Activated CD8-positive, alpha-beta memory T cell treated with anti-CD3 and anti-CD28 coated beads for 36 hours (primary cell): ENCODE measurements at regions not wholly inside any gene's neighbourhood (a gene's known extent, or its start where the extent isn't known, plus 50 kb on each side); places are given as distances from the start of the nearest gene placed in this dataset.

ENCODE experiments used
- CTCF ChIA-PET: fragments of 350-600 bp; sonication (Branson Sonifier 250); formaldehyde crosslinking; loops from one replicate; lab custom pipeline; 2021; ENCODE audit warnings: antibody characterized with exemption; lab: Charles Lee
- POLR2A ChIA-PET: fragments of 350-600 bp; sonication (Branson Sonifier 250); formaldehyde crosslinking; loops from one replicate; lab custom pipeline; 2021; ENCODE audit warnings: antibody characterized with exemption; lab: Charles Lee

DNA sequence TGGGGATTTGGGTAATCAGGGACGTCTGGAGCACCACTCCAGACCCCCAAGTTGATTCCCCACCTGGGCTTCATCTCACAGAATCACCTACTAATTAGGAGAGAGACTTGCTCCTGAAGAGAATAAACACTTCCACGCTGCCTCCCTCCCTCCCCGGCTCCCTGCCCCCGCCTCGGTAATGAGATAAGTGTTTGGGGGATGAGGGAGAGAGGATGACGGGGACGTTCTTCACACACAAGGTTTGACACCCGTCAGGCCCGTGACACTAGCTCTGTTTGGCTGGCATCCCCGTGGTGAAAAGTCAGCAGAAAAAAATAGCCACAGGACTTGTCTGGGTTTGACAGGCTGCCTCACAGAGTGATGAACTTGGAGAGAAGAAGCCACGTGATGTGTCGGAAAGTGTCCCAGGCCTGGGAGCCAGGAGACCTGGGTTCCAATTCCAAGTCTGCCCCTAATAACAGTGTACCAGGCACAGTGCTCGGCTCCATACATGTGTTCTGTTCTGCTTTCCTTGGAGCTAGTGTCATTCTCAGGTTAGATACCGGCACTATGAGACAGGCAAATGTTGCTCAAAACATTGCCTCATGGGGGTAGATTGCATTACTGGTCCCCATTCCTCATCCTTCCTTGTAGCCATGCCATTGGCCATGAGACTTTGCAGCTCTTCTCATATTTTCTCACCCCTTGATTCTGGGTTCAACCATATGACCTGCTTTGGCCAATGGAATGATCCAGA lies 578.0 kb downstream of the BCOR start:
- ChIA-PET POLR2A (no interaction called here), CTCF (no interaction called here)

DNA sequence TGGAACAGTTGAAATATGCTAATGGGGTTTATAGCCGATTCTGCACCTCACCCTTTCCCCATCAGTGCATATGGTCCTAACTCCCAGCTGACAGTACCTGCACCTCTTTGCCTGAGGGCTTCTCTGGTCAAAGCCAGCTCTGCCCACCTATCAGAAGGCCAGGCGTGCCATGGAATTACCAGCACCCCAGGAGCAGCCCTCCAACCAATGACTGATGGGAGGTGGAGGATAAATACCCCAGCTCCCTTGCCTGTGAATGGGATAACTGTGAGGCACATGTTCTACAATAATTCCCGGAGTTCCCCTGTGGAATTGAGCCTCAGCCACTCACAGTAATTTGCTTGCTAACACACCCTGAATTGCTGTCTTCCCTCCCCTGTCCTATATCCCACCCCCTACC lies 572.0 kb downstream of the BCOR start:
- CTCF ChIA-PET, result no interaction called here
- POLR2A ChIA-PET, result no interaction called here

DNA sequence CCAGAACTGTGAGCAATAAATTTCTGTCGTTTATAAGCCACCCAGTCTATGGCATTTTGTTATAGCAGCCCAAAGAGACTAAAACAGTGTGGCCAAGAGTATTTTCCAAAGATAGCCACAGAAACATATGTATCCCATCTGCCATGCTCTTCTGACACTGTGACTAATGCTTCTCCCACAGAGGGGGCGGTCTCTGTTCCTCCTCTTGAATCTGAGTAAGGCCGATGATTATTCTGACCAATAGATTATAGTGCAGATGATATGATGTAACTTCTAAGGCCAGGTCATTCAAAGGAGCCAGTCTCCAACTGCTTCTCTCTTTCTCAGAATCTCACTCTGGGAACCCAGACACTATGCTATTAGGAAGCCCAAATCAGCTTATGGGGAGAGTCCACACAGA lies 570.7 kb downstream of the BCOR start:
- POLR2A ChIA-PET, result no interaction called here
- CTCF ChIA-PET, result no interaction called here

DNA sequence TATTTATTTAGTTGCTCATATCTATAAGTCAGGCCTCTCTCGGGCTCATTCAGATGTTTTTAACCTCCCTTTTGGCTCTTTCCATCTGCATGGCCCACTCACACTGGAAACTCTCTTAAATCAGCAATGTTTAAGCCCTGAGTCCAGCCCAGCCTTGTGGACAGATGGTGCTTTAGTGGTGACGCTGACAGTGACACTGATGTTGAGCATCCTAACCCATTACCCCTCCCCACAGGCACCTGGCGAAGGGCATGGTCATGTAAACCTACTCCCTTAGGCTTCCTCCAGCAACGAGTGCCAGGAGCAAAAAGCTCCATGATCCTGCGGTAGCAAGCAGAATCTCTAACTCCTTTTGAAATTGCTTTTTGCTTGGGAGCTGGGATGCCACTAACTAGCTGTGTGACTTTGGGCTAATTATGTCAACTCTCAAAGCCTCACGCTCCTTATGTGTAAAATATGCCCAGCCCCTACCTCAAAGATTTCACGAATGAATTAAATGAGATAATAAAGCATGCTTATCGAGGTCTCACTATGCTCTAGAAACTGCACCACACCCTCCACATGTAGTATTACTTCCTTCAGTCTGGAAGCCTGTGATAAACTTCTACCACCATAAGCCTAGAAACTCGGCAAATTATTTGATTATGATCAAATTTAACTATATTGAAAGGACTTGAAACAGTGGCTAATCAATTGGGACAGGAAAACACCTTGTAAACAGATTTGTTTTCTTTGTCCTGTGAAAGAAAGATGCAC lies 569.4 kb downstream of the BCOR start:
- CTCF ChIA-PET, result no interaction called here
- POLR2A ChIA-PET, result no interaction called here

DNA sequence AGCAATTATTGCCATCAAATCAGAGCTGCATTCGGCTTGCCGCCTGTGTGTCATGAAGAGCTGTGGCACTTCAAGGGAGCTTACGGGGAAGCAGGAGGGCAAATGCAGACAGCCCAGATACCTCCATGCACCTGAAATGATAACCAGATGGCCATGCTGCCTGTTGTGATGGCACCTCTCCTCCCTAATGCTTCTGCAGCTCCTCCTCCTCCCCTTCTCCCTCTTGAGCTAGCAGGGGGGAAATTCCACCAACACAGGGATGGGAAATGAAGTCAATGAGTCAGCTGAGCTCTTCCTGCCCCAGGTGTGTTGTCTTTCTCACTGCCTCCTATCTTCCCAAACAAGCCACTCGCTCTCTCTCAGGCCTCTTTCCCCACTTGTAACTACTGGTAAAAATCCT lies 565.0 kb downstream of the BCOR start:
- CTCF ChIA-PET, result no interaction called here
- POLR2A ChIA-PET, result no interaction called here

DNA sequence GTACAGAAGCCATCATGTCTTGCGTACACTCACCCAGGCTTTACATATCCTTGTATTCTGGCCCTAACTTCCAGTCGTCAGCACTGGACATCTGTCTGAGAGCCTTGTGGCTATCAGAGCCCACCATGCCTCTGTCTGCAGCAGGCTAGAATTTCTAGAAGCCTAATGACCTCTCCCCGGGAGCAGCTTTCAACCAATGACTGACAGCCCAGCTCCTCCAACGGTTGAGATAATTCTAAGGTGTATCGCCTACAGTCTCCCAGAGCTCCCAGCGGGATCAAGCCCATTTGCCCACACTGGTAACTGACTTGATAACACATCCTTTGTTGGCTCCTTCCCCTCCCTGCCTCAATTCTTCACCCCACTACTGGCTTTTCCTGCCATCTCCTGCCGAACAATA lies 562.8 kb downstream of the BCOR start:
- POLR2A ChIA-PET, result no interaction called here
- CTCF ChIA-PET, result no interaction called here

DNA sequence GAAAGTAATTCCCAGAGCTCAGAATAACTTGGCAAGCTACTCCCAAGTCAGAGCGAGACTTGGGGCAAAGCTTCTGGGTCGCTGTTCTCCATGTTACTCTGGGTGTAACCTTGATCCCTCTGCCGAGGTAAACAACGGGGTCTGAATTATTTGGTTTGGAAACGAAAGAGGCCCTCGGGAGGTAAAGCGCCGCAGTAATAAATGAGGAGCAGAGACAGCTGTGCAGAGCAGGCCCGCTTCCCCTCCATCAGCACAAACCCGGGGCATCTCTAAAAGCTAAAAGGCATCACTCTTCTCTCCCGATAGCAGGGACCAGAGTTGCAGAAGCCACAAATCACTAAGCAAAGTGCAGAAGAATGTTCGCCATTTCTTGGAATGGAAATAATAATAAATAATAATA lies 561.5 kb downstream of the BCOR start:
- CTCF ChIA-PET, result no interaction called here
- POLR2A ChIA-PET, result no interaction called here

DNA sequence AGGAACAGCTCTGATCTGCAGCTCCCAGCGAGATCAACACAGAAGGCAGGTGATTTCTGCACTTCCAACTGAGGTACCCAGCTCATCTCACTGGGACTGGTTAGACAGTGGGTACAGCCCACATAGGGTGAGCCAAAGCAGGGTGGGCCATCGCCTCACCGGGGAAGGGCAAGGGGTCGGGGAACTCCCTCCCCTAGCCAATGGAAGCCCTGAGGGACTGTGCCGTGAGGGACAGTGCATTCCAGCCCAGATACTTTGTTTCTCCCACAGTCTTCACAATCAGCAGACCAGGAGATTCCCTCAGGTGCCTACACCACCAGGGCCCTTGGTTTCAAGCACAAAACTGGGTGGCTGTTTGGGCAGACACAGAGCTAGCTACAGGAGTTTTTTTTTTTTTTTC lies 555.9 kb downstream of the BCOR start:
- ChIA-PET POLR2A (no interaction called here), CTCF (no interaction called here)

DNA sequence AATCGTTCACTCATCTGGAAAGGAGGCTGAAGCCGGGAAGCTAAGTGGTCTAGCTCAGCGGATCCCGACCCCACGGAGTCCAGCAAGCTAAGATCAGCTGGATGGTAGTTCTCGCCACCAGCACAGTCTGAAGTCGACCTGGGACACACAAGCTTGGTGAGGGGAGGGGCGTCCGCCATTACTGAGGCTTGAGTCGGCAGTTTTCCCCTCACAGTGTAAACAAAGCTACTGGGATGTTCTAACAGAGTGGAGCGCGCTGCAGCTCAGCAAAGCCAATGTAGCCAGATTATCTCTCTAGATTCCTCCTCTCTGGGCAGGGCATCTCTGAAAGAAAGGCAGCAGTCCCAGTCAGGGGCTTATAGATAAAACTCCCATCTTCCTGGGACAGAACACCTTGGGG lies 555.4 kb downstream of the BCOR start:
- POLR2A ChIA-PET, result no interaction called here
- CTCF ChIA-PET, result no interaction called here

DNA sequence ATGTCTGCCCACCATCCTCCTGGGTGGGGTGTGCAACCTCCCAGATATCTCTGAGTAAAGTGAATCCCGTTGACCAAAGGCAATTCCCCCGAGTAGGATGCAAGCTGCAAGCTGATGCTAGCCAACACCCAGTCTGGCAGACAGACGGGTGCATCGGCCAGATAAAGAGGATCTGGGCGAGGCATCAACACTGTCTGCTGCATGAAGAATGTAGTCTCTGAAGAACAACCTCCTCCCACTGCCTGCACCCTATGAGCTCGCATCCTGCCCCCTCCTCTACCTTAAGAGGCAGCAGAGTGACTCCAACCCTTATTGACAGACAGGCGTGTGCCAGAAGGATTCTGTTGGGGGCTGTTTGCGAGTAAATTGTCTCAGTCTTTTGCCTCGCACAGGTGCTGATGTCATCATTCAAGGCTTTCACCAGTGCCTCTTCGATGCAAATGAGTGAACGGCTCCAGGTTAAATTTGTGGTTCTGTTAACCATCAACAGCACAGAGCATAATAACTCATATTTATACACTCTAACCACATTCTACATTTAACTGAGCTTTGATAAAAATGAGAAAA lies 546.9 kb downstream of the BCOR start:
- ChIA-PET CTCF (no interaction called here), POLR2A (no interaction called here)

DNA sequence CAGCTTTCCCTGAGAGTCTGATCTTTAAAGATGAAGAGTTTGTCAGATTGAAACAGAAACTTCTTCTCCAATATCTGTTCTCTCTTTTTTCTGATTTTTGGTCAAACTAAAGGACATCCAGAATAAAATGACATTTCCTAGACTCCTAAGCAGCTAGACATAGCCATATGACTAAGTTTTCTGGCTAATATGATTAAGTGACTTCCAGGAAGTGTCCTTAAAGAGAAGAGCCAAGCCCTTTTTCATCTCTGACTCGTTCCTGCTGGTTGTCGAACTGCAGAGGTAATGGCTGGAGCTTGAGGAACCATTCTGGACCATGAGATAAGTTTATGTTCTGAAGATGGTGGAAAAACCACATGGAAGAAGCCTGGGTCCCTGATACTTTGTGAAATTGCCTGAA lies 546.0 kb downstream of the BCOR start:
- ChIA-PET CTCF (no interaction called here), POLR2A (no interaction called here)

DNA sequence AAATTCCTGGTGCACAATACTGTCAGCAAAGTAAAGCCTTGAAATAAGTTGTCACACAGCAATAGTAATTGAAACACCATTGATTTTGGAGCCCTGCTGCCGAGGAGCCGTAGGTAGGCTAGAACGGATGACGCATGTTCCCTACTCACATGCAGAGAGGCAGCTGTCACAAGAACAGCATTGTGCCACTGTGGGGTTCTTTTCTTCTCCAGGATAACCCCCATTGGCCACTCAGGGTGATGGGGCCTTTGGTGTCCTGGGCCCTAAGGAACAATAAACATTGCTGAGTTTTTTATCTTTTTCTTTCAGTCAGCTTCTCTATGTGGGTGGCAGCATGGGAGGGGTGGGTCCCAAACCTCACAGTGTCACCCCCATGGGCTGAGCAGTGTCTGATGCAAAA lies 542.3 kb downstream of the BCOR start:
- CTCF ChIA-PET, result no interaction called here
- POLR2A ChIA-PET, result no interaction called here

DNA sequence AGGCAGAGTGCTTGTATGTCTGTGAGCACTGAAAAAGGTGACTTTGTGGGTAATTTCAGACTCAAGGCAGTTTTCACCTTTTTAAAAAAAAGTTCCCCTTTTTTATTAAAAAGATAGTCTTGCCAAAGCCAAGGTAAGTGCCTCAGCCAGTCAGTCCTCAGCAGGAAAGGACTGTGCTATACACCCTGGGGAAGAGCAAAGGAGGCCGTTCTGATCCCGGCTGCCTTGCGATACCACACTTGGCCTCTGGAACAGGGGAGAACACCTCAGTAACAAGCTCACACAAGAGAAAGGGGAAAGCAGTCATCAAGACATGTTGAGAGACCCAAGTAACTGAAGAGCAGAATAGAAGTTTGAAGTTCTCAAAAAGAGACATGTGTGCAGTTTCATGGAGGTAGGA lies 541.7 kb downstream of the BCOR start:
- ChIA-PET POLR2A (no interaction called here), CTCF (no interaction called here)

DNA sequence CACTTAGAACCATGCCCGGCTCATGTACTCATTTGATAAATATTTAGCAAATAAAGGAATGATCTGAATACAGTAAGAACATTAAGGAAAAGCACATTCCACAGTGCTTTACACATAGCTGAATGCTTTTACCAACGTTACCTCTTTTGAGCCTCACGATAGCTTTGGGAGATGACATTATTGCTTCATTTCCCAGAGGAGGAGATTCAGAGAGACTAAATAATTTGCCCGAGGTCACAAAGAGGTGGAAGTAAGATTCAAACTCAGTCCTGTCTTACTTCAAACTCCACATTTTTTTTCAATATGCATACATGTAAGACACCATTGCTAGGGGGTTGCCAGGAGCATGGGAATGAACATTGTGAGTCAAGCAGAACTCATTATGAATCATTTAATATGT lies 538.5 kb downstream of the BCOR start:
- ChIA-PET POLR2A (no interaction called here), CTCF (no interaction called here)

DNA sequence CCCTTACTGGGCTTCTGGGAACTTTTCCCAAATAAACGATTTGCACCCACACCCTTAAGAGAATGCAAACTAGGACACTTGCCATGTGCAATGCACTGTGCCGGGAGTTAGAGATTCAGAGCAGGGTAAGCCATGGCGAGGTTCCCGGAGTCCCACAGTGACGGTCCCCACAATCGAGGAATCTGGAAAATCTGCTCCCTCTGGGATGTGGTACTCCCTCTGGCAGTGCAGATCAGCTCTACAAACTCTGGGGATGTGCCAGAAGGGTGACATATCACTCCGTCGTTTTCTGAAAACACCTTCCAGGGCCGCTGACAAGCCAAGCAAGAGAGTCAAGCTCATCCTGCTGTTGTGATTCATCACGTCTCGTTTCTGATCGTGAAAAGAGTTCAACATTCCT lies 537.5 kb downstream of the BCOR start:
- ChIA-PET CTCF (no interaction called here), POLR2A (no interaction called here)

DNA sequence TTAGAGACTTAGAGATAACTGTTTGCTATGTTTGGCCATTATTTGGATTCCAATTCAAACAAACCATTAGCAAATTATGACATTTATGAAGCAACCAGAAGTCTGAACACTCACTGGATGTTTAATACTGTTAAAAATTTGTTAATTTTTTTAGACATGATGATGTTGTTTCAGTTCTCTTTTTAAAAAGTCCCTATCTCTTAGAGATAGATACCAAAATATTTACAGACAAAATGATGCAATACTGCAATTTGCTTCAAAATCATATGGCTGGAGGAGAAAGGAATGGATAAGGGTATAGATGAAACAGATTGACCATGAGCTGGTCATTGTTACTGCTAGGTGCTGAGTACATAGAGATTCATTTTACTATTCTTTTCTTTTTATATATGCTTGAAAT lies 534.6 kb downstream of the BCOR start:
- ChIA-PET POLR2A (no interaction called here), CTCF (no interaction called here)

DNA sequence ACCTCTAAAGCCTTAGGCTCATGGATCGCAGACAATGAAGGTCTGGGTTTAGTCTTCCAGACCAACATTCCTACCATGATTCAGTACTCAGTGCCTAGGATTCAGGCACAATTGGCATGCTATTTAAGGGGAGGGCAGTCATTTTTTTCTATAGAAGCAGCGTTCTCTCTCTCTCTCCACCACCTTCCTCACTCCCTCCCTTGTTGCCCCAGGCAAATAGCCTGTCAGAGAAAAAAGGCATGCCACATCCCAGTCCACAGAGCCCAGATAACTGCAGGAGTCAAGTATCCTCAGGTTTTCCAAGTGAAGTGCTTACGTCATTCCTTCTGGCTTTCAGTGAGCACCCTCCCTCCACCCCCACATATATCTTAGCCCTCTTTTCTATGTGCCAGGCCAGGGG lies 533.0 kb downstream of the BCOR start:
- POLR2A ChIA-PET, result no interaction called here
- CTCF ChIA-PET, result no interaction called here

DNA sequence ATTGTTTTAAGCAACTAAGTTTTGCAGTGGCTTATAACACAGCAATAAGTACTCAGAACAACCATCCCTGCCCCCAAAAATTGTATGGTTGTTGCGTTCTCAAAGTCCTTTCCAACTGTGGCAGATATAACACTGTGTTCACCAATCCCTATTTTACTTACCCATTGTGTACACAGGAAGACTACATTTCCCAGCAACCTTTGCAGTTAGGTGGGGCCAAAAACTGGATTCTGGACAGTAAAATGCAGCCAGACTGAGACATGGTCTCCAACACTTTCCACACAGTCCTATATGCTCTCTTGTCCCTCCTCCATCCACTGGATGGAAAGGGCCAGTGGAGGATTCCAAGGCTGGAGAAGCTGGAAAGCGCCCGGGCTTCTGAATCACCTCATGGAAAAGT lies 523.6 kb downstream of the BCOR start:
- ChIA-PET POLR2A (no interaction called here), CTCF (no interaction called here)

DNA sequence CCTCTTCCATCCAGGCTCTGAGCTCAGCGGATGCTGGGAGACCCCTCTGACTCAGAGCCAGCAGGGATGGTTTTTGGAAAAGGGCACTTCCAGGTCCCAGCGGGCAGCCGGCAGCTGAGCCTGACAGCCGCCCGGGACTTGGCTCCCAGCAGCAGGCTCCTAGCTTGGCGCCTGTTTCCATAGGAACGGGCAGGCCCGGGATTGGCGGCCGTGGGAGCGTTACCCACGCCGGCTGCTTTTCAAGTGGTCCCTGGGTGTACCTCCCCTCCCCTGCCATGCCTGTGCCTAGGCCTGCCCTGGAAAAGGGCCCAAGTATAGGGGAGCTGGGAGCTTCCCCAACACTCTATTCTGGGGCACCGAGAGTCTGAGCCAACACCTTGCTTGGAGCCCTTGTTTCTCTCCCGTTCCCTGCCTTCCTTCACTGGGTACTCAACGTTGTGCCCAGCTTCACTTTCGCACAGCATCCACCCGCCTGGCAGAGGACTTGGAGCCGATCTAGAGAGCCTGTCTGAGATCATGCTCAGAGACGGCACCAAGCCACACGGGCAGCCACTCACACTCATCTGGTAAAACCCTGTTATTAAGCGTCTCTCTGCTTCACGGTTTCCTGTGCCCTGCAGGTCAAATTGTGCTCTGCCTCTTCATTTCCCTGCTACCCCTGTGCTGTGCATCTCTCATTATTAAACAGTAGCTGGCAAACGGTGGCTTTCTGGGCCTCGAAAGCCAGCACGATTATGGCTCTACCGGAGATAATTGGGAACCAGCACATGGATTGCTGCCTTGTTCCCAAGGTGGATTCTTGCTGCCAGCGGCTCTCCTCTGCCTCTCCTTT lies 521.5 kb downstream of the BCOR start:
- ChIA-PET POLR2A (no interaction called here), CTCF (no interaction called here)

DNA sequence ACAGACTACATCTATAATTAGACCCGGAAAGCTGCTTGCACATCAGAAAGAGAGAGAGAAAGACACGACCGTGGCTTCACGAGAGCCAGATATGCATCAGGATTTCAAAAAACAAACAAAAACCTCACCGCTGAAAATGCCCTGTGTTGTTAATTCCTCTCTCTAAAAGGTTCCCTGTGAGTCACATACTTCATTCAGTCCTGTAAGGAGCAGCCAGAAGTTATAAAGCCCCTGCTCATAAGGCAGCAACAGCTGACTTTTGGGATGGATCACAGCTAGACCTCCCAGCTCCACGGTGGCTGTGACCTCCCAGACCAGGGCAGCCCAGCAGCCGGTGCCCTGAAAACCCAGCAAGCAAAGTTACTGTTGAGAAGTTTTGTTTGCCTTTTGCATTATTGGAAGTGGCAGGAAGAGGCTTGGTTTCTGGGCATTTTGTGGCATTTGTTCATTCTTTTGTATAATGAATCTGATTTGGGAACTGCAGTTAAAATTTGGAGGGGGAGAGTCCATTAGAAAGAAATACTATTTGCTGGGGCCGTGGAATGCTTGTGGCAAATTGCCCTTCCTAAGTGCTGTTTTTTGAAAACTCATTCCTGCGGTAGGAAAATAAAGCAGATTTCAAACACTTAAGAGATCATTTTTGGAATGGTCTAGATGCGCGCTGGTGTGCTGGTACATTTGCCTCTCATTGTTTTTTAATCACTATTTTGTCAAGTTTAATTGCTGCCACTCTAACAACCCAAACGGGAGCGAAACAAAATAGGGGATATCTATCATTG lies 520.4 kb downstream of the BCOR start:
- CTCF ChIA-PET, result no interaction called here
- POLR2A ChIA-PET, result no interaction called here
